ENCODE measurements at regions not wholly inside any gene's neighbourhood (a gene's known extent, or its start where the extent isn't known, plus 50 kb on each side); places are given as distances from the start of the nearest gene placed in this dataset.

DNA sequence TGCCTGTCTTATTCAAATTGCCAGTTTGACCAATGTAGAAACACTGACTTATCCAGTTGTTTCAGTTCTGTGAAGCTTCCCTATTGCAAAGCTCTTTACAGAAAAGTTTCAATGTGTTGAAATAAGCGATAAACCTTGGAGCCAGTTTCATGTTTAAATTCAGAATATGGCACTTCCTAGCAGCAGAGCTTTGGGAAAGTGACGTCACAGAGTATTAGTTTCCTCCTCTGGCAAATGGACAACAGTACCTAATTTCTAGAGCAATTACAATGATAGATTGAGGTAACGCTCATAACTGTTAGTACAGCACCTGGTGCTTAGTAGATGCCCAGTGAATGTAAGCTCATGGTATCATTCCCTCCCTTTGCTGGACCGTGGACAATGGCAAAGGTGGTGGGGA is 527.5 kb upstream of the DAB1 start:
- no peak for DNase-seq
- in situ Hi-C loops (cut with HindIII; ENCODE audit: low pct_ligation_motif_present, low pct_unique_long_range_greater_than_20kb, low sequenced_read_pairs): no loop called here

DNA sequence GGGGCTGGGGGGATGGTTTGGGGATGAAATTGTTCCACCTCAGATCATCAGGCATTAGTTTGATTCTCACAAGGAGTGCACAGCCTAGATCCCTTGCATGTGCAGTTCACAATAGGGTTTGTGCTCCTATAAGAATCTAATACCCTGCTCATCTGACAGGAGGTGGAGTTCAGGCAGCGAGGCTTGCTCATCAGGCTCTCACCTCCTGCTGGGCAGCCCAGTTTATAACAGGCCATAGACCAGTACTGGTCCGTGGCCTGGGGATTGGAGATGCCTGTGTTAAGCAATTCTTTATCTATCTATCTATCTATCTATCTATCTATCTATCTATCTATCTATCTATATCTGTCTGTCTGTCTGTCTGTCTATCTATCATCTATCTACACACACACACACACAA is 525.3 kb upstream of the DAB1 start:
- DNase-seq: no peak
- in situ Hi-C loops (cut with HindIII; ENCODE audit: low pct_ligation_motif_present, low pct_unique_long_range_greater_than_20kb, low sequenced_read_pairs): no loop called here

DNA sequence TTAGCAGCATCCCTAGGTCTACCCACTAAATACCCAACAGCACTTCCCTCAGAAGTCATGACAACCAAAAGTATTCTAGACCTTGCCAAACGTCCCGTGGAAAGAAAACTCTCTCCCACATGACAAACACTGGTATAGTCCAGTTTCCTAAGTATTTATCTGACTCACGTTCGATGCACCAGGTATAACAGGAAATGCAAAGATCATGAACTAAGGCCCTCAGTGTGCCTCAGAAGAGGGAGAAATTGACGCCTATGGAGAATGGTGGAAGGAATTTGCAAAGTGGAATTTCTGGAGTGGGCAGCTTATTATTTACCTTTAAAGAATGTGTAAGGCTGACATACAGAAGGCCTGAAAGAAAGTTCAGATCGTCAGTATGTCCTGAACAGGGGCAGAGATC is 523.6 kb upstream of the DAB1 start:
- in situ Hi-C loops (cut with HindIII; ENCODE audit: low pct_ligation_motif_present, low pct_unique_long_range_greater_than_20kb, low sequenced_read_pairs): no loop called here
- DNase-seq: no peak

- DNase-seq: no peak
- in situ Hi-C loops (cut with HindIII; ENCODE audit: low pct_ligation_motif_present, low pct_unique_long_range_greater_than_20kb, low sequenced_read_pairs): no loop called here
These were observed 521.2 kb upstream of the DAB1 start for GRCh38 chr1:57945045-57945444.

DNA sequence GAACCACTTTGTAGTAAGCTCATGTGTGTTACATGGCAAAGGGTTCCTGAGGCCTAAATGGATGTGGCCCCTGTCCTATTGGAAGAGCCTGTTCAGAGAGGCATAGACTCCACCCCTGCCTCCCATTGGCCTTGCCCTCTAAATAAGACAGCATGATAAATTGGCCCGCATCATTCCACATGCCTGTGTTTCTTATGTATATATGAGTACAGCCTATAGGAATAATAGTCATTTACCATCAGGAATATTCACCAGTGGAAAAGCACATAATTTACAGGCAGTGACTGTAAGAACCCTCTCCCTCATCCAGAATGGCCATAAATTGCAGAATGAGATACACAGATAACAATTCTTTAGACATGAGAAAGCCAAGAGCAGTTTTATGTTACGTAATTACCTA is 519.5 kb upstream of the DAB1 start:
- no peak for DNase-seq
- in situ Hi-C loops (cut with HindIII; ENCODE audit: low pct_ligation_motif_present, low pct_unique_long_range_greater_than_20kb, low sequenced_read_pairs): no loop called here

DNA sequence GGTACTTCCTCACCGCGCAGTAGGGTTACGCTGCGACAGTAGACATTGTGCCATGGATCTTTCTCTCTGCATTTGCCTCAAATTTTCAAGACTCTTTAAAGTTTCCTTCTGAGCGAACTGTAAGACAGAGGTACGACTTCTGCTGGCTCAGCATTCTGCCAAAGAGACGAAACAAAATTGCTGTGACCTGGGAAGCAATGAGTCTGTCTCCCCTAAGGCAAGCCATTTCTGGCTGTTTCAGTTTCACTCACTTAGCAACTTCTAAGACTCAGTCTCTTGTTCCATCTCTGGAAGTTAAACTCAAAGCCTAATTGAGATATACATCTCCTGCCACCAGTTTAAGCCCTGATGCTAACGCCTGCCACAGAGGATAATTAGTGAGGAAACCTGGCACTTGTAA is 510.9 kb upstream of the DAB1 start:
- no peak for DNase-seq
- in situ Hi-C loops (cut with HindIII; ENCODE audit: low pct_ligation_motif_present, low pct_unique_long_range_greater_than_20kb, low sequenced_read_pairs): no loop called here

GRCh38 chr1:57927003-57927402 is 503.1 kb upstream of the DAB1 start:
- DNase-seq: no peak
- in situ Hi-C loops (cut with HindIII; ENCODE audit: low pct_ligation_motif_present, low pct_unique_long_range_greater_than_20kb, low sequenced_read_pairs): no loop called here

DNA sequence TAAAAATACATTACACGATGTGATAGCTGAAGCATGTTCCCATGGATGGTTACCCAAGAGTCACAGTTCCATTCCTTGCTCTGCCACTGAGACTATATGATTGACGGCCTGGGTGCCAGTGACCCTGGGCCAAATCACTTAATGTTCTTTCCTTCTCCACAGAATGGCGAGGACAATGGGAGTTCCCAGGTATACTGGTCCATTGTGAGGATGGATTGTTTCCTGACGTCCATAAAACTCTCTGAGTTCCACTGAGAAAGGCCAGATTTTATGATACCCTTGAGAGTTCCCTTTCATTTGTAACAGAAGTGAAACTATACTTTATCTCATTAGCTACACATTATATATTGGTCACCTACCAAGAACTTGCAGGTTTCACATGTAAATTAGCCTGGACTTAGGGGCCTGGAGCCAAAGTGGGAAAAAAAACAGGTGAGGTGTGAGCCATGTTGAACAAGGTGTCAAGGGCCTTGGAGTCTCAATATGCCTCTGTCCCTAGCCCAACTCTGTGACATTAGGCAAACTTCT is 502.2 kb upstream of the DAB1 start:
- in situ Hi-C loops (cut with HindIII; ENCODE audit: low pct_ligation_motif_present, low pct_unique_long_range_greater_than_20kb, low sequenced_read_pairs): no loop called here
- DNase-seq: no peak

- in situ Hi-C loops (cut with HindIII; ENCODE audit: low pct_ligation_motif_present, low pct_unique_long_range_greater_than_20kb, low sequenced_read_pairs): no loop called here
- no peak for DNase-seq
These were observed 501.4 kb upstream of the DAB1 start for GRCh38 chr1:57925226-57925625.

DNA sequence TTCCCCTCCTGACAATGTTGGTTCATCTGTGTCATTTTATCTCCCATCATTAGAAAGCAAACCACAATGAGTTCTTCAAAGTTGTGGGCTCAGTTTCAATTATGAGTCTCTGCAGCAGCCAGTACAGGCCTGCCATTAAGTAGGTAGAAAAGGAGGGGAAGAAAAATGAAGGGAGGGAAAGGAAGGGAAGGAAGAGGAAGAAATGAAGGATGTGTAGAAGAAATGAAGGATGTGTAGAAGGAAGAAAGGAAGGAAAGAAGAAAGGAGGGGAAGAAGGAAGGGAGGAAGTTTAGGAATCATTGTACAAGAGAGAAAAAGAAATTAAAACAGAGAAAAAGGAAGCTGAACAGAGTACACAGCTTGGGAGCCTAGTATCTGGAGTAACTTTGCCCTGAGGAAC is 498.3 kb upstream of the DAB1 start:
- in situ Hi-C loops (cut with HindIII; ENCODE audit: low pct_ligation_motif_present, low pct_unique_long_range_greater_than_20kb, low sequenced_read_pairs): no loop called here
- no peak for DNase-seq

GRCh38 chr1:57916041-57916440 is 492.2 kb upstream of the DAB1 start:
- DNase-seq: no peak
- in situ Hi-C loops (cut with HindIII; ENCODE audit: low pct_ligation_motif_present, low pct_unique_long_range_greater_than_20kb, low sequenced_read_pairs): no loop called here

DNA sequence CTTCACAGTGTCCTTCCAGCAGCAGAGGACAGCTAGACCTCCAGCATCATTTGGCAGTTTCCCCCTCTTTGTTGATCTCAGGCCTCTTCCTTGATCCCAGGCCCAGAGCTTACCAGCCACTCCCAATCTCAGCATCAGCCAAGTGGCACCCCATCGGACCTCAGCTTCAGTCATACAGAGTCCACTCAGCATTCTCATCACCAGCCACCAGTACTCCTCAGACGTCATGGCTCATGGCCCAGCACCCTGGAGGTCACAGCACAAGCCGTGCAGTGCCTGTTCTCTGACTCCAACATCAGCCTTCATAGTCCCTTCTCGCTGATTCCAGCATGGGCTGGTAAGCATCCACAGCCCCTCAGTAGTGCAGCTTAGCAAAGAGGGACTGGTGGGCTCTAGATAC is 487.6 kb upstream of the DAB1 start:
- in situ Hi-C loops (cut with HindIII; ENCODE audit: low pct_ligation_motif_present, low pct_unique_long_range_greater_than_20kb, low sequenced_read_pairs): no loop called here
- DNase-seq: no peak

DNA sequence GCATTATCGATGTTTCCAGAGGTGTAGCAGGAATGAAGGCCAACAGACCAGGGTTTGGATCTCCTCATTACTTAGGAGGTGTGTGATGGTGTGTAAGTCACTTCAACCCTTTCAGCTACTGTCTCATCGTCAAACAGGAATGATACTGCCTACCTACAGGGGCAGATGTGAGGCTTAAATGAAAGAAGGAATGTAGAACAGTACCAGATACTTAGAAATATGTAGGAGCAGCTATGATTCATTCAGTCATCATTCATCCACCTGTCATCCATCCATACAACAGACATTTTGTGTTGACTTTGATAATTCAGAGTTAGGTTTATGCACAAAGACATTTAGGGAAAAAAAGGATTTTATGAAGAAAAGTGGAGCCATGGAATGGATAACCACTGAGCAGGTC is 486.9 kb upstream of the DAB1 start:
- DNase-seq: no peak
- in situ Hi-C loops (cut with HindIII; ENCODE audit: low pct_ligation_motif_present, low pct_unique_long_range_greater_than_20kb, low sequenced_read_pairs): no loop called here

DNA sequence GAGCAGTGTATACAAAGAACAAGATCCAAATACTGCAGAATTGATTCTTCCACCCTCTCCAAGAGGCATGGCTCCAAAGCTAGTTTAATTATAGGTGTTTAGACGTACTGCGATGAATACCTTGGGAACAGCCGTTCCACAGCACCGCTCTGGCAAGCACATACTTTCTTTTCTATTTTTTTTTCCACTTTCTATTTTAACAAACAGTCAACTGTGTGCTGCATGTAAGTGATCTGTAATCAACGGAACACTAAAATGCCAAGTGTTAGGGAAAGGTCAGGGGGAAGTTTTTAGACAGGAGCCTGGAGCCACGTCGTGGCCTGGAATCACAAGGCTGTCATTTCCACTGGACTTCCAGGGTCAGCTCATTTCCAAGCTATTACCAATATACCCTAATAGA is 486.4 kb upstream of the DAB1 start:
- in situ Hi-C loops (cut with HindIII; ENCODE audit: low pct_ligation_motif_present, low pct_unique_long_range_greater_than_20kb, low sequenced_read_pairs): no loop called here

GRCh38 chr1:57908147-57908890 is 484.5 kb upstream of the DAB1 start:
- in situ Hi-C loops (cut with HindIII; ENCODE audit: low pct_ligation_motif_present, low pct_unique_long_range_greater_than_20kb, low sequenced_read_pairs): no loop called here
- DNase-seq: no peak

More for the DNA sequence above, 486.4 kb upstream of the DAB1 start:
- DNase-seq: no peak

- DNase-seq: no peak
- in situ Hi-C loops (cut with HindIII; ENCODE audit: low pct_ligation_motif_present, low pct_unique_long_range_greater_than_20kb, low sequenced_read_pairs): no loop called here
These were observed 477.5 kb upstream of the DAB1 start for GRCh38 chr1:57901208-57901919.

- in situ Hi-C loops (cut with HindIII; ENCODE audit: low pct_ligation_motif_present, low pct_unique_long_range_greater_than_20kb, low sequenced_read_pairs): no loop called here
- DNase-seq: no peak
These were observed 474.7 kb upstream of the DAB1 start for GRCh38 chr1:57898531-57898930.

DNA sequence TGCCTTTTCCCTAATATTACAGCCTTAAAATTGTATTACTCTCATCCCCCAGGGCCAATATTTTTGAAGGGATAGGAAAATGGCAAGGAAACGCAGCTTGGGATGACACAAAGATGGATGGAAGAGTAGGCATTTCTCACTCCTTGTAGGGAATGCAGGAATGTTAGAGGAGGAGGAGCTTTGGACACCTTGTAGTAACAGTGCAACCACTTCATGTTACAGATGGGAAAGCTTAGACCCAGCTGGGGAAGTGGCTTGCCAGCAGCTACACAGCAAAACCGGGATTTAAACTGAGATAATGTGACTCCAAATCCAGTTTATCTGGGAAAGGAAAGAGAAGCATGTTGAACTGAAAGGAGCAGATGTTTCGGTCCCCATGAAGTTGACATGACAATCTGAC is 473.7 kb upstream of the DAB1 start:
- no peak for DNase-seq
- in situ Hi-C loops (cut with HindIII; ENCODE audit: low pct_ligation_motif_present, low pct_unique_long_range_greater_than_20kb, low sequenced_read_pairs): no loop called here

GRCh38 chr1:57894315-57894714 is 470.5 kb upstream of the DAB1 start:
- in situ Hi-C loops (cut with HindIII; ENCODE audit: low pct_ligation_motif_present, low pct_unique_long_range_greater_than_20kb, low sequenced_read_pairs): no loop called here
- DNase-seq: no peak

- in situ Hi-C loops (cut with HindIII; ENCODE audit: low pct_ligation_motif_present, low pct_unique_long_range_greater_than_20kb, low sequenced_read_pairs): no loop called here
- no peak for DNase-seq
These were observed 465.9 kb upstream of the DAB1 start for GRCh38 chr1:57889676-57890320.
